Bone marrow (tissue), 2 donors: ENCODE measurements at regions not wholly inside any gene's neighbourhood (a gene's known extent, or its start where the extent isn't known, plus 50 kb on each side); places are given as distances from the start of the nearest gene placed in this dataset.

Experiments used
- DNase-seq, 2 donors: peaks; one replicate each; lab custom pipeline; 2025; lab: John Stamatoyannopoulos, UW

DNA sequence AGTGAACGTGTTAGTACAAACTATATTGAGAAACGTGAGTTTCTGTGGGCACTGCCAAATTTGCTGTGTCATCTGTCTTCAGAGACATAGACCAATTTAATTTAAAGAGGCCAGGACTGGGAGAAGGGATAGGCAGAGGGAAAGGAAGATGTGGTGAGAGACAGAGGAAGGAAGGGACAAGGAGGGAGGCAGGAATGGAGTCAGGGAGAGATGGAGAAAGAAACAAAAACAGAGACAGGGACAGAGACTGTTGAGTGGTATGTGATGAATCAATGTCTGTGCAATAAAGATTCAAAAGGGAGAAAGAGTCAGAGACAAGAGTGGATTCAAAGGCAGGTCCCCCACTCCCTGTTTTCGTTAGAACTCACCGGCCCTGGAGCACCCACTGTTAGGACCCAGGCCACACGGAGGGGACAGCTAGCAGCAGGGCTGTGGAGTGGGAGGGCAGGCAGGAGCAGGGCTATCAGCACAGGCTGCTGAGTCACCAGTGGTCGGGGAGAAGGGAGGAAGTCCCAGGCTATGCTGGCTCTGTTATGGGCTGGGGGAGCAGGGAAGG lies 51.6 kb upstream of the CHD6 start:
- no peak for DNase-seq

DNA sequence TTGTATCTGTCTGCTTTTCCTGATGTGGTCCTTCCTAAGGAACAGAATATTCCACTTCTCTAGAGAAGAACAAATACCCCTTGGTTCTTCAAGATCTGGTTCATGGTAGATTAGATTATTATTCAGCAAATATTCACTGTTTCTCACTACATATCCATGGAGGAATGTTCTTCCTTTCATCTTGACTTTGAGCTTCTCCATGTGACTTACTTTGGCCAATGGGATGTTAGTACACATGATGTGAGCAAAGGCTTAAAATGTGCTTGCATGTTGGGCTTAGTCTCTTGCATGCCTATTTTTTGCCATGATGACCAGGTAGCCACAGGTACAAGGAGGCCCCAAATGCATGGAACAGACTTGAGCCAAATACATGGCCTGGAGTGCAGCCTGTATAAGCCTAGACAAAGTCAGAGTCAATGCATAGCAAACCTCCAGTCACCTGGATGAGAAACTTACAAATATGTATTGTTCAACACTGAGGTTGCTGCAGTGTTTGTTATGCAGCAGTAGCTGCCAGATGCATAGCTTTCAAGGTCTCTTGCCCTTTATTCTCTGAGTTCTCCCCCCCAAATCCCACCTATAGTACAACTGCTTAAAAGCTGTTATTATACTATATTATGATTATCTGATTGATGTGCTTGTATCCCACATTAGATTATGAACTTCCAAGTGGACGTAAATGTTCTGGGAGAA lies 50.0 kb upstream of the CHD6 start:
- DNase-seq, result no peak
